OCI-LY7 (cell line): ENCODE measurements at regions not wholly inside any gene's neighbourhood (a gene's known extent, or its start where the extent isn't known, plus 50 kb on each side); places are given as distances from the start of the nearest gene placed in this dataset.

Experiments used
- CTCF ChIP-seq: fragments of 200-600 bp; sonication (generic); conservative IDR thresholded peaks from 2 replicates; pipeline ENCODE4 v1.5.1; 2014; ENCODE audit warnings: mild to moderate bottlenecking, antibody characterized with exemption, low read length, moderate library complexity, mixed read lengths
- EZH2phosphoT487 ChIP-seq: fragments of 200-600 bp; sonication (generic); IDR thresholded peaks from 2 replicates; pipeline ENCODE4 v1.6.1; 2018; ENCODE audit warnings: low read depth, borderline replicate concordance, mild to moderate bottlenecking, mixed run types, antibody characterized with exemption, low read length, moderate library complexity, mixed read lengths

GRCh38 chr17:15894913-15895658 is 49.8 kb upstream of the ADORA2B start:
- TF ChIP-seq CTCF, result no peak
- TF ChIP-seq EZH2phosphoT487, result no peak
